Neuronal stem cell (in vitro differentiated cells): ENCODE measurements at regions not wholly inside any gene's neighbourhood (a gene's known extent, or its start where the extent isn't known, plus 50 kb on each side); places are given as distances from the start of the nearest gene placed in this dataset.

Experiments used
- DNase-seq: peaks from one replicate; pipeline ENCODE4 v3.0.0-alpha.2; 2013; ENCODE audit warnings: low spot score
- H2AFZ ChIP-seq: one replicate; pipeline ENCODE4 v1.6.1; 2013; ENCODE audit warnings: mild to moderate bottlenecking, low read length, inconsistent platforms
- H2AK5ac ChIP-seq: 2 replicates; pipeline ENCODE4 v1.6.1; 2013; ENCODE audit warnings: low read depth, mild to moderate bottlenecking, inconsistent platforms, low read length, moderate library complexity, mixed read lengths
- H2BK120ac ChIP-seq: 2 replicates; pipeline ENCODE4 v1.6.1; 2013; ENCODE audit warnings: low read depth, mild to moderate bottlenecking, inconsistent platforms, low read length, moderate library complexity, mixed read lengths
- H2BK12ac ChIP-seq: one replicate; pipeline ENCODE4 v1.6.1; 2013; ENCODE audit warnings: low read length, inconsistent platforms
- H2BK15ac ChIP-seq: 2 replicates; pipeline ENCODE4 v1.6.1; 2013; ENCODE audit warnings: mild to moderate bottlenecking, low read length, inconsistent platforms, mixed read lengths
- H2BK5ac ChIP-seq: one replicate; pipeline ENCODE4 v1.6.1; 2013; ENCODE audit warnings: inconsistent platforms, mild to moderate bottlenecking, low read length, moderate library complexity
- H3K14ac ChIP-seq: one replicate; pipeline ENCODE4 v1.6.1; 2013; ENCODE audit warnings: low read length, inconsistent platforms
- H3K18ac ChIP-seq: 2 replicates; pipeline ENCODE4 v1.6.1; 2013; ENCODE audit warnings: low read length, inconsistent platforms
- H3K23ac ChIP-seq: 2 replicates; pipeline ENCODE4 v1.6.1; 2013; ENCODE audit warnings: low read depth, mild to moderate bottlenecking, mixed read lengths, low read length, inconsistent platforms; ENCODE audit not compliant: poor library complexity
- H3K27ac ChIP-seq: replicated peaks from 3 replicates; pipeline ENCODE4 v1.5.1; 2013; ENCODE audit warnings: low read length, inconsistent platforms
- H3K27me3 ChIP-seq, 3 experiments: 2 replicates each; pipeline ENCODE4 v1.6.1; 2013; ENCODE audit warnings: low read length in 3 of 3, mild to moderate bottlenecking in 2 of 3, inconsistent platforms in 1 of 3, low read depth in 1 of 3, mixed read lengths in 1 of 3, moderate library complexity in 1 of 3; ENCODE audit not compliant: control insufficient read depth in 3 of 3, insufficient read depth in 3 of 3
- H3K36me3 ChIP-seq, 2 donors: replicated peaks in 1 of 2; 2 replicates each; pipeline ENCODE4 v1.6.1; 2013; ENCODE audit warnings: low read length in 2 of 2; ENCODE audit not compliant: control insufficient read depth in 2 of 2, insufficient read depth in 2 of 2
- H3K4ac ChIP-seq: 2 replicates; pipeline ENCODE4 v1.6.1; 2013; ENCODE audit warnings: inconsistent platforms, mild to moderate bottlenecking, low read length, moderate library complexity
- H3K4me1 ChIP-seq, 2 donors: 1 replicate in 1 of 2; 2 replicates in 1 of 2; pipeline ENCODE4 v1.6.1; 2013; ENCODE audit warnings: low read length in 2 of 2, low read depth in 1 of 2; ENCODE audit not compliant: control insufficient read depth in 2 of 2, insufficient read depth in 1 of 2
- H3K4me2 ChIP-seq: one replicate; pipeline ENCODE4 v1.6.1; 2013; ENCODE audit warnings: mild to moderate bottlenecking, low read length, inconsistent platforms; ENCODE audit not compliant: insufficient read depth, poor library complexity, severe bottlenecking
- H3K4me3 ChIP-seq, 2 donors: 2 replicates each; pipeline ENCODE4 v1.5.1; 2013; ENCODE audit warnings: low read length in 2 of 2, mild to moderate bottlenecking in 2 of 2, inconsistent platforms in 1 of 2, moderate library complexity in 1 of 2
- H3K79me1 ChIP-seq: one replicate; pipeline ENCODE4 v1.6.1; 2013; ENCODE audit warnings: low read depth, mild to moderate bottlenecking, inconsistent platforms, low read length, moderate library complexity
- H3K9ac ChIP-seq: one replicate; pipeline ENCODE4 v1.6.1; 2013; ENCODE audit warnings: mild to moderate bottlenecking, low read depth, low read length, inconsistent platforms; ENCODE audit not compliant: poor library complexity
- H3K9me3 ChIP-seq, 2 donors: replicated peaks in 1 of 2; 2 replicates each; pipeline versions ENCODE3 to v1.6.1; 2013; ENCODE audit warnings: low read length in 2 of 2, mild to moderate bottlenecking in 2 of 2, inconsistent platforms in 1 of 2, low read depth in 1 of 2, mixed read lengths in 1 of 2, moderate library complexity in 1 of 2; ENCODE audit not compliant: control insufficient read depth in 2 of 2, insufficient read depth in 1 of 2
- H4K8ac ChIP-seq: one replicate; pipeline ENCODE4 v1.6.1; 2013; ENCODE audit warnings: low read depth, mild to moderate bottlenecking, inconsistent platforms, low read length, moderate library complexity
- H4K91ac ChIP-seq: one replicate; pipeline ENCODE4 v1.6.1; 2013; ENCODE audit warnings: low read length, low read depth, mild to moderate bottlenecking, inconsistent platforms; ENCODE audit not compliant: poor library complexity
- WGBS, 2 donors: extraction: QIAGEN DNeasy Blood & Tissue Kit; methylation state at CpG; one replicate each; pipeline ENCODE4 v1.1.7; 2013; ENCODE audit warnings: missing lambda C conversion rate in 2 of 2, mixed read lengths in 1 of 2; ENCODE audit not compliant: insufficient read length in 2 of 2, insufficient replicate concordance in 1 of 2; ENCODE audit errors: extremely low coverage in 2 of 2; 5-methylcytosine and 5-hydroxymethylcytosine counted together

DNA sequence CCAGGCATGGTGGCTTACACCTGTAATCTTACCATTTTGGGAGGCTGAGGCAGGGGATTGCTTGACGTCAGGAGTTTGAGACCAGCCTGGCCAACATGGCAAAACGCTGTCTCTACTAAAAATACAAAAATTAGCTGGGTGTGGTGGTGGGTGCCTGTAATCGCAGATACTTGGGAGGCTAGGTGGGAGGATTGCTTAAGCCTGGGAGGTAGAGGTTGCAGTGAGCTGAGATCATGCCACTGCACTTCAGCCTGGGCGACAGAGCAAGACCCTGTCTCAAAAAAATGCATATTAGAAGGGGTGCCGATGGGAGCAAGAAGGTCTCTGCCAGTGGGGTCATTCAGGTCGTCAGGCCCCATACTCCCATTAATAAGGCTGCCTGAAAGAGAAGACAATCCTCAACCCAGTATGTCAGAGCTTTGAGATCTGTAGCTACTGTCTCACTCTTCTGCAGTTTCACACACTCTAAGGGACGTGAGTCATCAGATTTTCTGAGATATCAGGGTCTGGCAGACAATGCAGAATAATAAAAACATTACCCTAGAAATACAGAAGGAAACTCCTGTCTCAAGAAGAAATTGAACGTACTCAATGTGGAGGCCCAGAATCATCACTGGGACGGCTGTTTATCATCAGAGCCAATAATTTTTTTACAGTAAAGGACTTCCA, 176.7 kb upstream of the FAT1 start:
- H3K18ac ChIP-seq, result no peak overlapping the region
- H3K4me1 ChIP-seq, result no peaks in the 10 kb centered on the region
- H3K36me3 ChIP-seq, result no peaks in the 10 kb centered on the region
- DNase-seq, result no peak
- H3K79me1 ChIP-seq, result no peaks in the 10 kb centered on the region
- H3K4ac ChIP-seq, result no peak overlapping the region
- H3K9ac ChIP-seq, result no peak overlapping the region
- no peak overlapping the region for H3K4me3 ChIP-seq
- H3K27ac ChIP-seq, result no peak overlapping the region
- H2BK5ac ChIP-seq, result no peak overlapping the region
- no CpG with 5 or more reads among the region's 9 CpGs for WGBS, 2 donors
- H2AK5ac ChIP-seq, result no peak overlapping the region
- H4K8ac ChIP-seq, result no peak overlapping the region
- H2BK15ac ChIP-seq, result no peak overlapping the region
- H4K91ac ChIP-seq, result no peak overlapping the region
- H3K9me3 ChIP-seq, result no peaks in the 10 kb centered on the region
- H2BK12ac ChIP-seq, result no peak overlapping the region
- no peak overlapping the region for H3K14ac ChIP-seq
- no peaks in the 10 kb centered on the region for H3K27me3 ChIP-seq
- H2AFZ ChIP-seq, result no peak overlapping the region
- no peak overlapping the region for H3K4me2 ChIP-seq
- no peak overlapping the region for H3K23ac ChIP-seq
- no peak overlapping the region for H2BK120ac ChIP-seq

- H2AFZ ChIP-seq, result no peak overlapping the region
- no peak overlapping the region for H2BK5ac ChIP-seq
- H3K79me1 ChIP-seq, result no peaks in the 10 kb centered on the region
- H3K27me3 ChIP-seq, result no peaks in the 10 kb centered on the region
- no peaks in the 10 kb centered on the region for H3K36me3 ChIP-seq
- no peaks in the 10 kb centered on the region for H3K9me3 ChIP-seq
- no peak overlapping the region for H3K4me3 ChIP-seq
- DNase-seq, result no peak
- no peak overlapping the region for H3K23ac ChIP-seq
- H4K8ac ChIP-seq, result no peak overlapping the region
- H3K9ac ChIP-seq, result no peak overlapping the region
- no CpG with 5 or more reads among the region's 3 CpGs for WGBS, 2 donors
- no peak overlapping the region for H3K27ac ChIP-seq
- no peak overlapping the region for H3K18ac ChIP-seq
- H2BK120ac ChIP-seq, result no peak overlapping the region
- H4K91ac ChIP-seq, result no peak overlapping the region
- no peaks in the 10 kb centered on the region for H3K4me1 ChIP-seq
- no peak overlapping the region for H3K4me2 ChIP-seq
- no peak overlapping the region for H2AK5ac ChIP-seq
- no peak overlapping the region for H3K4ac ChIP-seq
- H2BK15ac ChIP-seq, result no peak overlapping the region
- H3K14ac ChIP-seq, result no peak overlapping the region
- no peak overlapping the region for H2BK12ac ChIP-seq
Measured at GRCh38 chr4:186900984-186901383, 177.3 kb upstream of the FAT1 start.

GRCh38 chr4:186901850-186902249, 178.2 kb upstream of the FAT1 start:
- H2BK120ac ChIP-seq, result no peak overlapping the region
- no peak overlapping the region for H4K91ac ChIP-seq
- no peak overlapping the region for H3K18ac ChIP-seq
- no peak overlapping the region for H3K4me2 ChIP-seq
- H3K9ac ChIP-seq, result no peak overlapping the region
- no CpG with 5 or more reads among the region's 3 CpGs for WGBS, 2 donors
- no peak overlapping the region for H3K14ac ChIP-seq
- no peaks in the 10 kb centered on the region for H3K27me3 ChIP-seq
- no peaks in the 10 kb centered on the region for H3K9me3 ChIP-seq
- H3K23ac ChIP-seq, result no peak overlapping the region
- H2BK12ac ChIP-seq, result no peak overlapping the region
- no peaks in the 10 kb centered on the region for H3K4me1 ChIP-seq
- H2AFZ ChIP-seq, result no peak overlapping the region
- H4K8ac ChIP-seq, result no peak overlapping the region
- H2AK5ac ChIP-seq, result no peak overlapping the region
- H2BK15ac ChIP-seq, result no peak overlapping the region
- H3K36me3 ChIP-seq, result no peaks in the 10 kb centered on the region
- no peak overlapping the region for H3K4ac ChIP-seq
- H3K79me1 ChIP-seq, result no peaks in the 10 kb centered on the region
- no peak overlapping the region for H2BK5ac ChIP-seq
- no peak for DNase-seq
- H3K27ac ChIP-seq, result no peak overlapping the region
- H3K4me3 ChIP-seq, result no peak overlapping the region

GRCh38 chr4:186902361-186902760, 178.7 kb upstream of the FAT1 start:
- WGBS, 2 donors, result no CpG with 5 or more reads among the region's 4 CpGs
- Histone ChIP-seq H3K27ac (no peak overlapping the region), H3K4ac (no peak overlapping the region), H3K4me2 (no peak overlapping the region), H2BK120ac (no peak overlapping the region), H3K4me1 (no peaks in the 10 kb centered on the region), H3K14ac (no peak overlapping the region), H4K91ac (no peak overlapping the region), H3K18ac (no peak overlapping the region), H2AFZ (peak overlapping the region; percentile 67), H2BK12ac (no peak overlapping the region), H3K79me1 (no peaks in the 10 kb centered on the region), H3K23ac (no peak overlapping the region), H3K27me3 (no peaks in the 10 kb centered on the region), H3K9ac (no peak overlapping the region), H2BK15ac (no peak overlapping the region), H2AK5ac (no peak overlapping the region), H4K8ac (no peak overlapping the region), H3K9me3 (no peaks in the 10 kb centered on the region), H3K4me3 (no peak overlapping the region), H3K36me3 (no peaks in the 10 kb centered on the region), H2BK5ac (no peak overlapping the region)
- no peak for DNase-seq
